SK-N-MC (cell line): ENCODE measurements at regions not wholly inside any gene's neighbourhood (a gene's known extent, or its start where the extent isn't known, plus 50 kb on each side); places are given as distances from the start of the nearest gene placed in this dataset.
"Not testable (repeated sequence)": the region's sequence is repeated elsewhere in the genome, so short reads cannot be mapped to it uniquely, and the experiment has no call there.

Experiments used
- DNase-seq: peaks from one replicate; pipeline ENCODE4 v3.0.0-alpha.2; 2011; ENCODE audit warnings: low read depth, low spot score
- H3K27ac ChIP-seq: fragments of 200-600 bp; sonication (generic); 2 replicates; pipeline ENCODE4 v1.5.1; 2016; ENCODE audit warnings: mixed run types
- H3K36me3 ChIP-seq: fragments of 200-600 bp; sonication (generic); 2 replicates; pipeline ENCODE4 v1.6.1; 2017; ENCODE audit warnings: antibody characterized with exemption, low read length, mixed read lengths; ENCODE audit not compliant: insufficient read depth
- H3K4me3 ChIP-seq: fragments of 200-600 bp; sonication (generic); 2 replicates; pipeline ENCODE4 v1.5.1; 2016
- H3K9ac ChIP-seq: fragments of 200-600 bp; sonication (generic); 2 replicates; pipeline ENCODE4 v1.8.0; 2017; ENCODE audit warnings: mixed run types, mixed read lengths; ENCODE audit not compliant: insufficient read length
- H3K9me3 ChIP-seq: fragments of 200-600 bp; sonication (generic); 2 replicates; pipeline ENCODE4 v1.6.1; 2017; ENCODE audit warnings: low read depth, mild to moderate bottlenecking, antibody characterized with exemption, low read length, moderate library complexity, mixed read lengths
- EZH2 ChIP-seq: fragments of 200-600 bp; sonication (generic); IDR thresholded peaks from one replicate; pipeline ENCODE4 v1.6.1; 2017; ENCODE audit warnings: antibody characterized with exemption
- FOXP2 ChIP-seq: optimal IDR thresholded peaks from 2 replicates; pipeline ENCODE3; 2011; ENCODE audit warnings: mild to moderate bottlenecking, moderate library complexity; ENCODE audit not compliant: insufficient read depth; ENCODE audit errors: extremely low read length, control extremely low read depth
- POLR2AphosphoS5 ChIP-seq: IDR thresholded peaks from 2 replicates; pipeline ENCODE4 v1.6.1; 2012; ENCODE audit warnings: mild to moderate bottlenecking, low read depth, low read length, borderline replicate concordance

- no peak for DNase-seq
- H3K9ac ChIP-seq: no peak overlapping the region
- TF ChIP-seq EZH2: no peak
- no peak for TF ChIP-seq FOXP2
- TF ChIP-seq POLR2AphosphoS5: no peak
- H3K36me3 ChIP-seq: no peaks in the 10 kb centered on the region
- no peaks in the 10 kb centered on the region; the same call in 1 of the 2 replicates for H3K9me3 ChIP-seq
- H3K27ac ChIP-seq: no peak overlapping the region
- no peak overlapping the region for H3K4me3 ChIP-seq
Observed at GRCh38 chr6:27854421-27854820, 57.8 kb downstream of the OR2B2 start.

- no peak for DNase-seq
- TF ChIP-seq EZH2 (no peak), FOXP2 (no peak), POLR2AphosphoS5 (no peak)
- H3K4me3 ChIP-seq: no peak overlapping the region
- no peaks in the 10 kb centered on the region; the same call in 1 of the 2 replicates for H3K9me3 ChIP-seq
- no peak overlapping the region for H3K27ac ChIP-seq
- no peak overlapping the region for H3K9ac ChIP-seq
- H3K36me3 ChIP-seq: no peaks in the 10 kb centered on the region
Observed at GRCh38 chr6:27851440-27851839, 60.8 kb downstream of the OR2B2 start.

- not testable (repeated sequence) for H3K9me3 ChIP-seq, H3K4me3 ChIP-seq, DNase-seq, H3K9ac ChIP-seq, H3K36me3 ChIP-seq, H3K27ac ChIP-seq
Observed at GRCh38 chr6:27849001-27849400, 63.2 kb downstream of the OR2B2 start.

- TF ChIP-seq EZH2 (no peak), FOXP2 (no peak), POLR2AphosphoS5 (no peak)
- H3K9me3 ChIP-seq: no peaks in the 10 kb centered on the region
- H3K4me3 ChIP-seq: no peak overlapping the region
- no peak overlapping the region for H3K9ac ChIP-seq
- DNase-seq: no peak
- H3K36me3 ChIP-seq: no peaks in the 10 kb centered on the region
- H3K27ac ChIP-seq: no peak overlapping the region
Observed at GRCh38 chr6:27847706-27848105, 64.5 kb downstream of the OR2B2 start.

GRCh38 chr6:27840572-27840971 is 71.6 kb downstream of the OR2B2 start:
- H3K9me3 ChIP-seq: no peaks in the 10 kb centered on the region
- no peaks in the 10 kb centered on the region for H3K36me3 ChIP-seq
- TF ChIP-seq EZH2 (no peak), POLR2AphosphoS5 (no peak), FOXP2 (no peak)
- H3K27ac ChIP-seq: peak overlapping the region; percentile 85; the same call in 1 of the 2 replicates
- H3K4me3 ChIP-seq: no peak overlapping the region
- no peak overlapping the region for H3K9ac ChIP-seq
- DNase-seq: no peak

- peak overlapping the region; percentile 79 for H3K9ac ChIP-seq
- H3K4me3 ChIP-seq: peak overlapping the region; percentile 86
- no peaks in the 10 kb centered on the region for H3K9me3 ChIP-seq
- TF ChIP-seq FOXP2 (no peak), EZH2 (no peak), POLR2AphosphoS5 (no peak)
- H3K36me3 ChIP-seq: no peaks in the 10 kb centered on the region
- peak overlapping the region; percentile 85 for H3K27ac ChIP-seq
- DNase-seq: no peak
Observed at GRCh38 chr6:27839626-27840475, 72.3 kb downstream of the OR2B2 start.

GRCh38 chr6:27838945-27839625 is 73.1 kb downstream of the OR2B2 start:
- Histone ChIP-seq H3K4me3 (peak overlapping the region; percentile 86), H3K9ac (peak overlapping the region; percentile 79), H3K9me3 (no peaks in the 10 kb centered on the region), H3K36me3 (no peaks in the 10 kb centered on the region), H3K27ac (peak overlapping the region; percentile 85)
- TF ChIP-seq FOXP2 (no peak), POLR2AphosphoS5 (no peak), EZH2 (no peak)
- DNase-seq: no peak

GRCh38 chr6:27838058-27838944 is 73.9 kb downstream of the OR2B2 start:
- DNase-seq: peak; percentile 92

More at GRCh38 chr6:27838058-27838944, 73.9 kb downstream of the OR2B2 start:
- H3K4me3 ChIP-seq: peak overlapping the region; percentile 86
- no peaks in the 10 kb centered on the region for H3K36me3 ChIP-seq
- no peaks in the 10 kb centered on the region for H3K9me3 ChIP-seq
- H3K9ac ChIP-seq: peak overlapping the region; percentile 98
- H3K27ac ChIP-seq: peak overlapping the region; percentile 98
- TF ChIP-seq POLR2AphosphoS5 (peak; percentile 84), FOXP2 (no peak)
